ENCODE measurements at regions not wholly inside any gene's neighbourhood (a gene's known extent, or its start where the extent isn't known, plus 50 kb on each side); places are given as distances from the start of the nearest gene placed in this dataset.

DNA sequence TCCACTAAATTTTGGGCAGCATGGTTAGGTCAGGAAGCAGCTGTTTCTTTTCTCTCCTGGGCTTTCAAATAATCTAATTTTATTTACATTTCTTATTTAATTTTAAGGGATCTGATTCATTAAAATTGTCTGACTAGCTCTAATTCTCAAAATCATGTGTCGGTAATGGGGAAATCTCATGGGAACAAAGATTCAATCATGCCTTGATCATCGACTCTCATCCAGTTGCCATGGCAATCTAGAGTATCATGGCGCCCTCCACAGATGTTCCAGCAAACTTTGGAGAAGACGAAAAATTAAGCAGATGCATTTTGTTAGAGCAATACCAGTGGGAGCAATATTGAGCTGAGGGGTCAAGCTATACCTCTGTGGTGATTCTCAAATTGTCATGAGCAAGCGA is 358.0 kb upstream of the CDH4 start:
- H4K91ac ChIP-seq (ENCODE audit: low read depth, low read length): no peak overlapping the region
- no peak overlapping the region for H2BK120ac ChIP-seq (ENCODE audit: insufficient read depth, low read length, poor library complexity)
- no peak overlapping the region for H3K18ac ChIP-seq (ENCODE audit: low read length)
- H3K27me3 ChIP-seq (ENCODE audit: insufficient read depth, low read length): no peaks in the 10 kb centered on the region
- H3K4me3 ChIP-seq (ENCODE audit: low read depth, low read length): no peak overlapping the region
- H3K14ac ChIP-seq (ENCODE audit: low read length): no peak overlapping the region
- no peak overlapping the region for H3K9ac ChIP-seq (ENCODE audit: low read length)
- no peak overlapping the region for H2BK12ac ChIP-seq (ENCODE audit: low read length)
- no peak overlapping the region for H2AFZ ChIP-seq (ENCODE audit: insufficient read depth, low read length, poor library complexity)
- no peak overlapping the region for H3K23ac ChIP-seq (ENCODE audit: low read length)
- H2AK5ac ChIP-seq (ENCODE audit: low read length): no peak overlapping the region
- H3K79me2 ChIP-seq (ENCODE audit: control insufficient read depth, insufficient read depth, low read length, poor library complexity): no peaks in the 10 kb centered on the region
- H4K12ac ChIP-seq (ENCODE audit: low read depth, low read length): no peak overlapping the region
- no peak for DNase-seq
- no peak overlapping the region for H2BK5ac ChIP-seq (ENCODE audit: low read depth, low read length, poor library complexity)
- H3K9me3 ChIP-seq (ENCODE audit: insufficient read depth, low read depth, low read length): no peaks in the 10 kb centered on the region
- no peak overlapping the region for H3K4me2 ChIP-seq (ENCODE audit: low read length)
- H3K27ac ChIP-seq (ENCODE audit: low read depth, low read length): no peak overlapping the region
- H4K8ac ChIP-seq (ENCODE audit: low read depth, low read length): no peak overlapping the region
- no peaks in the 10 kb centered on the region for H3K36me3 ChIP-seq (ENCODE audit: control insufficient read depth in 1 of 2, insufficient read depth in 2 of 2, low read length in 2 of 2)
- no peaks in the 10 kb centered on the region for H3K79me1 ChIP-seq (ENCODE audit: low read length)
- no CpG with 5 or more reads among the region's 5 CpGs for WGBS (ENCODE audit: extremely low coverage, insufficient coverage, insufficient read length)
- H3K4ac ChIP-seq (ENCODE audit: low read depth, low read length): no peak overlapping the region
- no peaks in the 10 kb centered on the region for H3K4me1 ChIP-seq (ENCODE audit: control insufficient read depth in 1 of 2, insufficient read depth in 2 of 2, low read length in 2 of 2)

DNA sequence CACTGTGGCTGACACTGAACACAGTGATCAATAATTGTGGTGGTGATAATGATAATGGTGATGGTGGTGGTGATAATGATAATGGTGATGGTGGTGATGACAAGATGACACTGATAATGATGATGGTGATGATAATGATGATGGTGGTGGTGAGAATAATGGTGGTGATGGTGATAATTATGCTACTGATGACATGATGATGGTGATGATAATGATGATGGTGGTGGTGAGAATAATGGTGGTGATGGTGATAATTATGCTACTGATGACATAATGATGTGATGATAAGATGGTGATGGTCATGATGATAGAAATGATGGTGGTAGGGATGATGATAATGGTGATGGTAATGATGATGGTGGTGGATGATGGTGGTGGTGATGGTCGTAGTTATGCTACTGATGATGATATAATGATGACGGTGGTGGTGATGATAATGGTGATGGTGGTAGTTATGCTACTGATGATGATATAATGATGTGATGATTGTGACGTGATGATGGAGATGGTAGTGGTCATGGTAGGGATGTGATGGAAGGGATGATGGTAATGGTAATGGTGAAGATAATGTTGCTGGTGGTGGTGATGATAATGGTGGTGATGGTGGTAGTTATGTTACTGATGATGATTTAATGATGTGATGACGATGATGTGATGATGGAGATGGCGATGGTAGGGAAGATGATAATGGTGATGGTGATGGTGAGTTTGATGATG is 356.5 kb upstream of the CDH4 start:
- no peak overlapping the region for H3K27ac ChIP-seq (ENCODE audit: low read depth, low read length)
- DNase-seq: no peak
- H2BK5ac ChIP-seq (ENCODE audit: low read depth, low read length, poor library complexity): no peak overlapping the region
- no peak overlapping the region for H3K4me3 ChIP-seq (ENCODE audit: low read depth, low read length)
- H3K4me1 ChIP-seq (ENCODE audit: control insufficient read depth in 1 of 2, insufficient read depth in 2 of 2, low read length in 2 of 2): no peaks in the 10 kb centered on the region
- no peaks in the 10 kb centered on the region for H3K27me3 ChIP-seq (ENCODE audit: insufficient read depth, low read length)
- no peak overlapping the region for H2BK12ac ChIP-seq (ENCODE audit: low read length)
- H3K36me3 ChIP-seq (ENCODE audit: control insufficient read depth in 1 of 2, insufficient read depth in 2 of 2, low read length in 2 of 2): no peaks in the 10 kb centered on the region
- H3K79me2 ChIP-seq (ENCODE audit: control insufficient read depth, insufficient read depth, low read length, poor library complexity): no peaks in the 10 kb centered on the region
- no peak overlapping the region for H2AFZ ChIP-seq (ENCODE audit: insufficient read depth, low read length, poor library complexity)
- no peak overlapping the region for H2AK5ac ChIP-seq (ENCODE audit: low read length)
- H3K79me1 ChIP-seq (ENCODE audit: low read length): no peaks in the 10 kb centered on the region
- no peak overlapping the region for H4K12ac ChIP-seq (ENCODE audit: low read depth, low read length)
- H3K9me3 ChIP-seq (ENCODE audit: insufficient read depth, low read depth, low read length): no peaks in the 10 kb centered on the region
- 100% methylated on average over 3 of the region's 5 CpGs for WGBS (ENCODE audit: extremely low coverage, insufficient coverage, insufficient read length)
- H3K4me2 ChIP-seq (ENCODE audit: low read length): no peak overlapping the region
- no peak overlapping the region for H3K23ac ChIP-seq (ENCODE audit: low read length)
- H3K9ac ChIP-seq (ENCODE audit: low read length): no peak overlapping the region
- H2BK120ac ChIP-seq (ENCODE audit: insufficient read depth, low read length, poor library complexity): no peak overlapping the region
- no peak overlapping the region for H4K8ac ChIP-seq (ENCODE audit: low read depth, low read length)
- no peak overlapping the region for H3K4ac ChIP-seq (ENCODE audit: low read depth, low read length)
- H3K14ac ChIP-seq (ENCODE audit: low read length): no peak overlapping the region
- H4K91ac ChIP-seq (ENCODE audit: low read depth, low read length): no peak overlapping the region
- H3K18ac ChIP-seq (ENCODE audit: low read length): no peak overlapping the region

DNA sequence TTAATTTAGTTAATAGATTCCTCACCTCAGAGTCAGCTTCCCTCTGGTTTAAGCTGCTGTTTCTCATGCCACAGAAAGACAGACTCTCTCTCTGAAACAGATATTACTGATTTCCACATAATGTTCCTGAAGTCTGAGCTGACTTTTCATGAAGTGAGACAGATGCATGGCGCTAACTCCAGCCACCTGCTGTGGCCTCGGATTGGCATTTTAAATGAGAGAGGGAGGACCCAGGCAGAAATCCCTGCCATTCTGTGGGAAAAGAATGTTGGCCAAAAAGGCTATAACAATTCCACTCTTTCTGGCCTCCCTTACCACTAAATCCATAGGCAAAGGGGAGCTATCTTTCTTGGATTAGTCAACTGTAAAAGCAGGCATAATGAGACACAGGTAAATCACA is 354.1 kb upstream of the CDH4 start:
- no peak for DNase-seq
- H3K14ac ChIP-seq (ENCODE audit: low read length): no peak overlapping the region
- no peak overlapping the region for H3K4ac ChIP-seq (ENCODE audit: low read depth, low read length)
- no peak overlapping the region for H2BK120ac ChIP-seq (ENCODE audit: insufficient read depth, low read length, poor library complexity)
- H3K18ac ChIP-seq (ENCODE audit: low read length): no peak overlapping the region
- no peaks in the 10 kb centered on the region for H3K79me2 ChIP-seq (ENCODE audit: control insufficient read depth, insufficient read depth, low read length, poor library complexity)
- no peaks in the 10 kb centered on the region for H3K27me3 ChIP-seq (ENCODE audit: insufficient read depth, low read length)
- no peak overlapping the region for H2BK12ac ChIP-seq (ENCODE audit: low read length)
- no peak overlapping the region for H4K91ac ChIP-seq (ENCODE audit: low read depth, low read length)
- H3K4me3 ChIP-seq (ENCODE audit: low read depth, low read length): no peak overlapping the region
- no peak overlapping the region for H2BK5ac ChIP-seq (ENCODE audit: low read depth, low read length, poor library complexity)
- H3K79me1 ChIP-seq (ENCODE audit: low read length): no peaks in the 10 kb centered on the region
- peaks cover 4% of the 10 kb centered on the region for H3K9me3 ChIP-seq (ENCODE audit: insufficient read depth, low read depth, low read length)
- H3K27ac ChIP-seq (ENCODE audit: low read depth, low read length): no peak overlapping the region
- no peak overlapping the region for H4K12ac ChIP-seq (ENCODE audit: low read depth, low read length)
- H2AFZ ChIP-seq (ENCODE audit: insufficient read depth, low read length, poor library complexity): no peak overlapping the region
- no peak overlapping the region for H2AK5ac ChIP-seq (ENCODE audit: low read length)
- H3K4me1 ChIP-seq (ENCODE audit: control insufficient read depth in 1 of 2, insufficient read depth in 2 of 2, low read length in 2 of 2): no peaks in the 10 kb centered on the region
- WGBS (ENCODE audit: extremely low coverage, insufficient coverage, insufficient read length): no CpG with 5 or more reads among the region's 2 CpGs
- H3K36me3 ChIP-seq (ENCODE audit: control insufficient read depth in 1 of 2, insufficient read depth in 2 of 2, low read length in 2 of 2): no peaks in the 10 kb centered on the region
- no peak overlapping the region for H4K8ac ChIP-seq (ENCODE audit: low read depth, low read length)
- no peak overlapping the region for H3K23ac ChIP-seq (ENCODE audit: low read length)
- no peak overlapping the region for H3K9ac ChIP-seq (ENCODE audit: low read length)
- no peak overlapping the region for H3K4me2 ChIP-seq (ENCODE audit: low read length)

DNA sequence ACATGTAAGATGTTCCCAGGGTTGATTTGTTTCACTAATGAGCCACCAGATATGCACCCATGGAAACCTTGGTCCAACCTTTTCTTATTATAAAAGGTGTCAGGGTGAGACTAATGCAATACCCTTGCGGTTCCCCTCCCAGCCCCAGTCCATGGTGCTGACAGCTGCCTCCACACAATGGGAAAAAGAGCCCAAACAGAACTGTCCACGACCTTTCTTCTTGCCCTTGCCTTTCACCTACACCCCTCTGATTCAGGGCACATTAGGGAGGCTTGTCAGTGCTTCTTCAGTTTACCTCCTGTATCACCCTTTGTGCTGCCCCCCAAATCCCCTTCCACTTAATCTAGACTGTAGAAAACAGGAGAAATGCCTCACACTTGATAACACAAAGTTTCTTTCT is 352.7 kb upstream of the CDH4 start:
- Histone ChIP-seq H3K79me2 (ENCODE audit: control insufficient read depth, insufficient read depth, low read length, poor library complexity) (no peaks in the 10 kb centered on the region), H4K8ac (ENCODE audit: low read depth, low read length) (no peak overlapping the region), H3K79me1 (ENCODE audit: low read length) (no peaks in the 10 kb centered on the region), H3K23ac (ENCODE audit: low read length) (no peak overlapping the region), H2BK5ac (ENCODE audit: low read depth, low read length, poor library complexity) (no peak overlapping the region), H3K18ac (ENCODE audit: low read length) (no peak overlapping the region), H3K4me3 (ENCODE audit: low read depth, low read length) (no peak overlapping the region), H2AFZ (ENCODE audit: insufficient read depth, low read length, poor library complexity) (no peak overlapping the region), H2BK12ac (ENCODE audit: low read length) (no peak overlapping the region), H3K4me1 (ENCODE audit: control insufficient read depth in 1 of 2, insufficient read depth in 2 of 2, low read length in 2 of 2) (no peaks in the 10 kb centered on the region), H4K12ac (ENCODE audit: low read depth, low read length) (no peak overlapping the region), H3K4ac (ENCODE audit: low read depth, low read length) (no peak overlapping the region), H3K27ac (ENCODE audit: low read depth, low read length) (no peak overlapping the region), H3K9me3 (ENCODE audit: insufficient read depth, low read depth, low read length) (peaks cover 6% of the 10 kb centered on the region), H3K14ac (ENCODE audit: low read length) (no peak overlapping the region), H2AK5ac (ENCODE audit: low read length) (no peak overlapping the region), H3K4me2 (ENCODE audit: low read length) (no peak overlapping the region), H4K91ac (ENCODE audit: low read depth, low read length) (no peak overlapping the region), H3K36me3 (ENCODE audit: control insufficient read depth in 1 of 2, insufficient read depth in 2 of 2, low read length in 2 of 2) (no peaks in the 10 kb centered on the region), H3K9ac (ENCODE audit: low read length) (no peak overlapping the region), H2BK120ac (ENCODE audit: insufficient read depth, low read length, poor library complexity) (no peak overlapping the region), H3K27me3 (ENCODE audit: insufficient read depth, low read length) (no peaks in the 10 kb centered on the region)
- no peak for DNase-seq
- WGBS (ENCODE audit: extremely low coverage, insufficient coverage, insufficient read length): no CpG with 5 or more reads among the region's 2 CpGs
